Ovary (tissue), 7 donors: ENCODE measurements at regions not wholly inside any gene's neighbourhood (a gene's known extent, or its start where the extent isn't known, plus 50 kb on each side); places are given as distances from the start of the nearest gene placed in this dataset.

Experiments
- DNase-seq, 5 donors: peaks; one replicate each; pipeline ENCODE4 v3.0.0-alpha.2; 2019 to 2020
- H3K27ac ChIP-seq, 2 donors: fragments of 200-600 bp; one replicate each; pipeline versions ENCODE4 v1.5.1 to v1.8.0; 2019 to 2022
- H3K27me3 ChIP-seq: fragments of 200-600 bp; one replicate; pipeline ENCODE4 v1.8.0; 2022
- H3K36me3 ChIP-seq: fragments of 200-600 bp; sonication (generic); one replicate; pipeline ENCODE4 v1.5.1; 2019
- H3K4me1 ChIP-seq: one replicate; pipeline ENCODE4 v1.8.1; 2013; ENCODE audit warnings: mild to moderate bottlenecking, moderate library complexity; ENCODE audit not compliant: insufficient read depth
- H3K4me3 ChIP-seq: fragments of 200-600 bp; sonication (generic); one replicate; pipeline ENCODE4 v1.5.1; 2017
- H3K9me3 ChIP-seq, 2 donors: fragments of 200-600 bp in 1 of 2; sonication (generic) in 1 of 2; one replicate each; pipeline versions ENCODE4 v1.5.1 to v1.8.1; 2013 to 2019; ENCODE audit warnings: mild to moderate bottlenecking in 1 of 2, moderate library complexity in 1 of 2
- EP300 ChIP-seq: sonication (generic); formaldehyde crosslinking; IDR thresholded peaks from one replicate; pipeline ENCODE4 v1.6.1; 2017; ENCODE audit warnings: antibody characterized with exemption
- POLR2A ChIP-seq: fragments of 450-650 bp; IDR thresholded peaks from one replicate; pipeline ENCODE4 v1.6.1; 2017; ENCODE audit warnings: antibody characterized with exemption, mild to moderate bottlenecking, moderate library complexity
- WGBS, 3 donors: extraction: QIAGEN DNeasy Blood & Tissue Kit in 1 of 3; methylation state at CpG; one replicate each; pipeline versions ENCODE4 v1.1.5 to v1.1.7; 2013 to 2017; 5-methylcytosine and 5-hydroxymethylcytosine counted together
- intact Hi-C, 4 donors: fragments of 100-400 bp; cut with DNase I; formaldehyde crosslinking; loops; one replicate each; pipeline versions ENCODE4 v1.11.0 to v1.15.1; 2022 to 2023
- TF ChIP-seq, protein P1 (sequence below), 3 donors: fragments of 450-650 bp in 2 of 3; fragments of 200-600 bp in 1 of 3; IDR thresholded peaks; one replicate each; pipeline versions ENCODE4 v1.5.1 to v1.8.0; 2016 to 2022; ENCODE audit warnings: antibody characterized with exemption in 3 of 3, mild to moderate bottlenecking in 1 of 3
- donor health status: DM: no; HTN: no; CAD: no; lungs with moderate emphysema.
- donor health status: DM: no; HTN: no; CAD: no.
- donor health status: Bipolar disorder and iron deficiency.
- donor health status: DM: no; HTN: no; CAD: no.
- donor health status: DM: yes; HTN: yes; CAD: no.

DNA sequence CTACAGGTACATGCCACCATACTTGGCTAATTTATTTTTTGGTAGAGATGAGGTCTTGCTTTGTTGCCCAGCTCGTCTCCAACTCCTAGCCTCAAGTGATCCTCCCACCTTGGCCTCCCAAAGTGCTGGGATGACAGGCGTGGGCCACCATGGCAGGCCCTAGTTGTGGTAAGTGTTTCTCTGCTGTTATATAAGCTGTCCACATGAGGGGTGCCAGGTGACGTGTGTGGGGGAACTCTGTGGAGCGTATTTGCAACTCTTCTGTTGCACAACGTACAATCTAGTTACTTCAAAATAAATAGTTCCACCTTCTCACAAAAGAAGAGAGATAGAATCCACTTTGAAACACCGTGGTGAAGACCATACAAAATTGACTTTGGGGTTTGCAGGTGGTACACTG lies 125.1 kb downstream of the NCOR2 start:
- TF ChIP-seq, protein P1, sequence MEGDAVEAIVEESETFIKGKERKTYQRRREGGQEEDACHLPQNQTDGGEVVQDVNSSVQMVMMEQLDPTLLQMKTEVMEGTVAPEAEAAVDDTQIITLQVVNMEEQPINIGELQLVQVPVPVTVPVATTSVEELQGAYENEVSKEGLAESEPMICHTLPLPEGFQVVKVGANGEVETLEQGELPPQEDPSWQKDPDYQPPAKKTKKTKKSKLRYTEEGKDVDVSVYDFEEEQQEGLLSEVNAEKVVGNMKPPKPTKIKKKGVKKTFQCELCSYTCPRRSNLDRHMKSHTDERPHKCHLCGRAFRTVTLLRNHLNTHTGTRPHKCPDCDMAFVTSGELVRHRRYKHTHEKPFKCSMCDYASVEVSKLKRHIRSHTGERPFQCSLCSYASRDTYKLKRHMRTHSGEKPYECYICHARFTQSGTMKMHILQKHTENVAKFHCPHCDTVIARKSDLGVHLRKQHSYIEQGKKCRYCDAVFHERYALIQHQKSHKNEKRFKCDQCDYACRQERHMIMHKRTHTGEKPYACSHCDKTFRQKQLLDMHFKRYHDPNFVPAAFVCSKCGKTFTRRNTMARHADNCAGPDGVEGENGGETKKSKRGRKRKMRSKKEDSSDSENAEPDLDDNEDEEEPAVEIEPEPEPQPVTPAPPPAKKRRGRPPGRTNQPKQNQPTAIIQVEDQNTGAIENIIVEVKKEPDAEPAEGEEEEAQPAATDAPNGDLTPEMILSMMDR (IDR thresholded peaks at IDR 0.05): no peak
- TF ChIP-seq POLR2A (no peak), EP300 (no peak)
- intact Hi-C loops: loop anchor here in 1 of 4 donors (5.0 kb wide), 1 partner anchor 55 kb away; no protein-coding TSS in a partner anchor
- Histone ChIP-seq H3K9me3 (no peaks in the 10 kb centered on the region), H3K27ac (no peak overlapping the region), H3K4me1 (peaks cover 5% of the 10 kb centered on the region), H3K4me3 (no peak overlapping the region), H3K36me3 (no peaks in the 10 kb centered on the region), H3K27me3 (no peaks in the 10 kb centered on the region)
- 83 to 92% (median 88%) methylated on average over 6 of the region's 6 CpGs for WGBS, 3 donors
- DNase-seq: no peak

DNA sequence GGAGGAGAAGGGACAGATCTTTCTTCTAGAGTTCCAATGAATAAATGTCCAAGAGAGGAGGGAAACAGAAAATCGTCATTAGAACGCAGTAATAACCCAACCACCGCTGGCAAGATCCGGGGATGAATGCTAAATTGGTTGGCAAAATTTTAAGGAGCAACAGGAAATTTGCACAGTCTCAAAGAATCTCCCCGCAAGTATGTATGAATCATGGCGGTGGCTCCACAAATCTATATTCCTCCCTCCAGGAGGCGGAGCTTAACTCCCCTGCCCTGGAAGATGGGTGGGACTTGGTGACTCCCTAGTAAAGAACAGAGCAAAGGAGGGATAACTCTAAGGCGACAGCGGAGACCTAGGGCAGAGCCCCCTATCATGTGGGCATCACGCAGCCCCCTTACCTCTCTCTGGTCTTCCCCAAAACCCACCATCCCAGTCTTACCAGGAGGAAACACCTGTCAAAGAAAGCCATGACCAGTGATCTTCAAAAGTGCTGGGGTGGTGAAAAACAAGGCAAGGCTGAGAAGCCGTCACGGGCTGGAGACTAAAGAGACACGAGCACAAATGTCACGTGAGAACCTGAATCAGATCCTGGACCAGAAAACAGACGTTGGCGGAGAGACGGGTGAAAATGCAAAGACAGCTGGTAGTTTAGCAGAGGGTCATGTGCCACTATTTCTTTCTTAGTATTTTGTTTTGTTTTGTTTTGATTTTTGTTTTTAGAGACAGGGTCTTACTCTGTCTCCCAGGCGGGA lies 125.8 kb downstream of the NCOR2 start:
- WGBS, 3 donors: 72 to 84% (median 74%) methylated on average over 18 of the region's 18 CpGs
- no peaks in the 10 kb centered on the region for H3K9me3 ChIP-seq
- intact Hi-C loops: loop anchor here in 1 of 4 donors (5.0 kb wide), 1 partner anchor 56 kb away; no protein-coding TSS in a partner anchor
- peaks cover 5% of the 10 kb centered on the region for H3K4me1 ChIP-seq
- TF ChIP-seq POLR2A (no peak), EP300 (no peak)
- TF ChIP-seq, protein P1 (IDR thresholded peaks at IDR 0.05): no peak
- no peaks in the 10 kb centered on the region for H3K36me3 ChIP-seq
- no peak overlapping the region for H3K27ac ChIP-seq
- DNase-seq: no peak
- no peak overlapping the region for H3K4me3 ChIP-seq
- H3K27me3 ChIP-seq: no peaks in the 10 kb centered on the region

DNA sequence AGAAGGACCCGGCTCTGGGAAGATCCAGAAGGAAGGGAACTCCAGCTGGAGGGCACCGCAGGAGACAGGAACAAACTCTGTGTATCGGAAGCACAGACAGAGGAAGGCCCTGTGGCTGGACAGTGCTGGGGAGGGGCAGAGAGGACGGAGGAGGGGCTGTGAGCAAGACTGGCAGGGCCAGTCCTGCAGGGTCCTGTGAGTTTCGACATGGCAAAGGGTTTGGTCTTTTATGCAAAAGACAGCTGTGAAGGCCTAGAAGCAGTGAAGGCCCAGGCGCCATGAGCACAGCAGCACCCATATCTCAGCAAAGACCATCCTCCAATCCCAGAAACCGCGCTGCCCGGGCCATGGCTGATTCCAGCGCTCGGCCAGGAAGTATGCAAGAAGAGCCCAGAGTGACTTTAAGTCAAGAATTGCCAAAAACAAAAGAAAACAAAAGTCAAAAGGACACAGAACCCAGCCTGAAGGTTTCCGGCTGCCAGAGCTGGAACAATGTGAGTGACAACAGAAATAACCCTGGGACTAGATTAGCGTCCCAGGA lies 126.5 kb downstream of the NCOR2 start:
- Histone ChIP-seq H3K27me3 (no peaks in the 10 kb centered on the region), H3K4me3 (no peak overlapping the region), H3K36me3 (no peaks in the 10 kb centered on the region), H3K9me3 (no peaks in the 10 kb centered on the region), H3K27ac (peak overlapping the region in 1 of 2 donors; percentile 69), H3K4me1 (peaks cover 5% of the 10 kb centered on the region)
- intact Hi-C loops: loop anchor here in 1 of 4 donors (5.0 kb wide), 1 partner anchor 56 kb away; no protein-coding TSS in a partner anchor
- WGBS, 3 donors: 38 to 75% (median 59%) methylated on average over 13 of the region's 13 CpGs
- TF ChIP-seq POLR2A (no peak), EP300 (no peak)
- TF ChIP-seq, protein P1 (IDR thresholded peaks at IDR 0.05): no peak
- DNase-seq: peak in 2 of 5 donors; percentile 40 to 55

DNA sequence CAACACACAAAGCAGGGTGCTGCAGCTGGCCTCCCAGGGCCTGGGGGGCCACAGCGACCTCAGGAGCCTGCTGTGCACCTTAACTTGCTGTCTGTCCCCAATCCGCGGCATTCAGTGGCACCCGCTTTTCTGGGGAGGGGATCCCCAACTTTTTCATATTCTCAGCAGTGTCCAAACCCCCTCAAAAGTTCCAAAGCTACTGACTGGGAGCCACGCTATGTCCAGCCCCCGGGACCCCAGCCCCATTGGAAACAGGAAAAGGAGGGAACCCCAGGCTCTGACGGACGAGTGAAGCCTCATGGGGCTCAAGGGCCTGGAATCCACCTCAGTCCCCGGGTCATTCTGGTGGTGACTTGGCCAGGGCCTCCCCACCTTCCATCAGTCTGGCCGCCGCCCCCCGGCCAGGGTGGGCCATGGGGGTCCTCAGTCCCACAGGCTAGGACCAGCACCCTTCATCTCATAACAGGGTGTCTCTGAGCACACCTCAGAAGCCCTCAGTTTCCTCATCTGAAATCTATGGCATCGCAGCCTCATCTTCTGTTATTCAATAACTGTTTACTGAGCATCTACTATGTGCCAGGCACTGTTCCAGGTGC lies 127.3 kb downstream of the NCOR2 start:
- H3K27ac ChIP-seq: peak overlapping the region in 1 of 2 donors; percentile 69
- no peak for DNase-seq
- WGBS, 3 donors: 91 to 96% (median 92%) methylated on average over 13 of the region's 13 CpGs
- peaks cover 5% of the 10 kb centered on the region for H3K4me1 ChIP-seq
- H3K9me3 ChIP-seq: no peaks in the 10 kb centered on the region
- intact Hi-C loops: loop anchor here in 1 of 4 donors (5.0 kb wide), 1 partner anchor 57 kb away; no protein-coding TSS in a partner anchor
- H3K27me3 ChIP-seq: no peaks in the 10 kb centered on the region
- no peaks in the 10 kb centered on the region for H3K36me3 ChIP-seq
- H3K4me3 ChIP-seq: no peak overlapping the region
- no peak for TF ChIP-seq EP300
- no peak for TF ChIP-seq POLR2A
- TF ChIP-seq, protein P1 (IDR thresholded peaks at IDR 0.05): no peak
